ENCODE measurements at regions not wholly inside any gene's neighbourhood (a gene's known extent, or its start where the extent isn't known, plus 50 kb on each side); places are given as distances from the start of the nearest gene placed in this dataset.

DNA sequence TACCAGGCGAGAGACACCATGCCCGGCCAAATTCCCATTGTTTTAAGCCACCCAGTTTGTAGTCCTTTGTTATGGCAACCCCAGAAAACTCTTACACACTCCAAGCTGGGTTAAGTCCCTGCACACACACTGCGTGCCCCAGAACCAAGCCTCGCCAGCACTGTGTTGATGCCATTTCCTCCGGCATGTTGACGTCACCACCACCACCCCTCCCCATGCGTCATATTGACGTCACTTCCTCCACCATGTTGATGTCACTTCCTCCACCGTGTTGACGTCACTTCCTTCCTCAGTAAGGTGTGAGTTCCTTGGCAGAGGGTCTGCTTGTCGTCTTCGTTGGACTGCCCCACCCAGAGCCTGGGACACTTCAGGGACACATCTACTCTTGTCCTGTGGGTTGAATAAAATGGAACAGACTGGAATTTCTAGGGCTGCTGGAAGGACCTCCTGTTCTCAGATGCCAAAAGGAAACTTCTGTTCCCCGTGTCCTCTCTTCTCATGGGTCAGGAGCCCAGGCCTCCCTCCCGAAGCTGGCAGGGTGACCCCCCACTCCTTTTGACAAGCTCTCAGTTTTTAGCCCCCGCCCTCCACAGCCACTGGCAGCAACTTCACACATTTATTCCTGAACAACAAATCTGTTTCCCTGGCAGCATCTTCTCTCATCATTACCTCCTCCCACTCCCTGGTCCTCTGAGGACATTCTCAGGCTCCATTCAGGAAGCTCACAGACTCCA is 643.3 kb downstream of the NPHP4 start:
- DNase-seq = no peak
- WGBS (ENCODE audit: insufficient coverage) = 78% methylated on average over 13 of the region's 15 CpGs
- Histone ChIP-seq H3K4me3 (ENCODE audit: low read length) (no peak overlapping the region), H3K36me3 (ENCODE audit: control insufficient read depth, insufficient read depth, low read length) (no peaks in the 10 kb centered on the region), H3K9me3 (replicated peaks; ENCODE audit: control insufficient read depth, low read depth, low read length) (no peaks in the 10 kb centered on the region), H3K4me1 (ENCODE audit: control insufficient read depth, insufficient read depth, low read length) (no peaks in the 10 kb centered on the region), H3K27me3 (ENCODE audit: control insufficient read depth, insufficient read depth, low read length) (no peaks in the 10 kb centered on the region), H3K27ac (ENCODE audit: low read length) (no peak overlapping the region)

DNA sequence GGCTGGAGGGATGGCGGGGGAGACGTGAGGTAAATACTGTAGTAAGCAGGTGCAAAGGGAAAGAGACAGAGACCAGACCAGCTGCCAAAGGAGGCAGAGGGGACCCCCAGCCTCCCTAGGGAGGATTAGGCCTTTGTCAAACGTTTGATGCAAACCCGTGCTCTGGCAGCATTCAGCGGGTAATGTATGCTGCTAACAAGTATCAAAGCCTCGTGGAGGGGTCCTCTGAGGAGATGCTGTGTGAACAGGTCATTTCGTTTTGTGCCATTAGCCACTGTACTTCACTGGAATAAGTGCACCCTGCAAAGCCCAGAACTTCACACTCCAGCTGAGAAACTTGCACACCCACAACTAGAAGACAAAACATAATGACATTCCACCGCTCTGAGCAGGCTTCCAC is 644.5 kb downstream of the NPHP4 start:
- no peak for DNase-seq
- Histone ChIP-seq H3K4me3 (ENCODE audit: low read length) (no peak overlapping the region), H3K4me1 (ENCODE audit: control insufficient read depth, insufficient read depth, low read length) (no peaks in the 10 kb centered on the region), H3K27me3 (ENCODE audit: control insufficient read depth, insufficient read depth, low read length) (no peaks in the 10 kb centered on the region), H3K27ac (ENCODE audit: low read length) (no peak overlapping the region), H3K36me3 (ENCODE audit: control insufficient read depth, insufficient read depth, low read length) (no peaks in the 10 kb centered on the region), H3K9me3 (replicated peaks; ENCODE audit: control insufficient read depth, low read depth, low read length) (no peaks in the 10 kb centered on the region)
- WGBS (ENCODE audit: insufficient coverage) = 65% methylated on average over 6 of the region's 8 CpGs

DNA sequence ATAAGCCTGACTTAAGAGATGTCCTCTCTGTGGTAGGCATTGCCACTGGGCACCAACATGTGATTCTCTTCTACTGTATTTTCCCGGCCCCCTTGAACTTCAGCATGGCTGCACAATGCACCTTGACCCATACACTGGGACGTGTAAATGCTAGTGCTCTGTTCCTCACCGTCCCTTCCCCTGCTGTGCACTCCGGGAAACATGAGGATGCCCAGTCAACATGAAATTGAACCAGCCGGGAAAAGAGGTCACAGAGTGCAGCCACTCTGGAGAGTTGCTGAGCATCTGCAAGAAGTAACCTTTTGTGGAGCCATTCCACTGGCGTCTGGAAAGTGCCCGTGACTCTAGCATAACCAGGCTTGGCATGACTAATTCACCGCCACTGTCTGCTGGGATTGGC is 646.7 kb downstream of the NPHP4 start:
- Histone ChIP-seq H3K4me1 (ENCODE audit: control insufficient read depth, insufficient read depth, low read length) (no peaks in the 10 kb centered on the region), H3K4me3 (ENCODE audit: low read length) (no peak overlapping the region), H3K27me3 (ENCODE audit: control insufficient read depth, insufficient read depth, low read length) (no peaks in the 10 kb centered on the region), H3K27ac (ENCODE audit: low read length) (no peak overlapping the region), H3K9me3 (replicated peaks; ENCODE audit: control insufficient read depth, low read depth, low read length) (no peaks in the 10 kb centered on the region), H3K36me3 (ENCODE audit: control insufficient read depth, insufficient read depth, low read length) (no peaks in the 10 kb centered on the region)
- WGBS (ENCODE audit: insufficient coverage) = 72% methylated on average over 8 of the region's 8 CpGs
- DNase-seq = no peak

DNA sequence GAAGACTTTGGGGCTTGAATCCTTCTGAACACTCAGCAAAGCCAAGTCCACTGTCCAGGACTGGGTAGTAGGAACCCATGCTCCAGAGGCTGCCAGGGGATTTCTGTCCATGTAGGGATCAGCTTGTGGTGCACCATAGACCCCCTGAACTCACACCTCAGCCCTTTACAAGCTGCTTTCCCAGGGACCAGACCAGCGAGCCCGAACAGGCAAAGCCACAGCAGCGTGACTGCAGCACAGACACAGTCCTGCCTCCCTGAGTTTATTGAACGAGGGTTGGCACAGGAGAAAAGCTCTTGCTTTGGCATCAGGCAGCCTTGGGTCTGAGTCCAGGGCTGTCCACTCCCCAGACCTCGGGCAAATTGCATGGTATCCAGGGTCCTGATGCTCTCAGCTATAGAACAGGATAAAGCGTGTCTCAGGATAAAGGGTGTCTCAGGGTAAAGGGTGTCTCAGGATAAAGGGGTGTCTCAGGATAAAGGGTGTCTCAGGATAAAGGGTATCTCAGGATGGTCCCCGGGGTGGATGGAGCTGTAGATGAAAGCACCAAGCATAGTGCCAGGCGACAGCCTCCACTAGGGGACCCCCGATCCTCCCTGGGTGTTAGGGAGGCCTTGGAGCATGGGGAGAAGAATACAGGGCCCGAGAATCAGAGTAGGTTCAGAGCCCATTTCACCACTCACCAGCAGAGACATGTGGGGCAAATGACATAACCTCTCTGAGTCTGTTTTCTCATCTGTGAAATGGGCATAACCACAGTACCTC is 648.8 kb downstream of the NPHP4 start:
- WGBS (ENCODE audit: insufficient coverage) = 72% methylated on average over 8 of the region's 10 CpGs
- DNase-seq = no peak
- Histone ChIP-seq H3K27ac (ENCODE audit: low read length) (no peak overlapping the region), H3K4me3 (ENCODE audit: low read length) (no peak overlapping the region), H3K36me3 (ENCODE audit: control insufficient read depth, insufficient read depth, low read length) (no peaks in the 10 kb centered on the region), H3K27me3 (ENCODE audit: control insufficient read depth, insufficient read depth, low read length) (no peaks in the 10 kb centered on the region), H3K4me1 (ENCODE audit: control insufficient read depth, insufficient read depth, low read length) (no peaks in the 10 kb centered on the region), H3K9me3 (replicated peaks; ENCODE audit: control insufficient read depth, low read depth, low read length) (no peaks in the 10 kb centered on the region)

DNA sequence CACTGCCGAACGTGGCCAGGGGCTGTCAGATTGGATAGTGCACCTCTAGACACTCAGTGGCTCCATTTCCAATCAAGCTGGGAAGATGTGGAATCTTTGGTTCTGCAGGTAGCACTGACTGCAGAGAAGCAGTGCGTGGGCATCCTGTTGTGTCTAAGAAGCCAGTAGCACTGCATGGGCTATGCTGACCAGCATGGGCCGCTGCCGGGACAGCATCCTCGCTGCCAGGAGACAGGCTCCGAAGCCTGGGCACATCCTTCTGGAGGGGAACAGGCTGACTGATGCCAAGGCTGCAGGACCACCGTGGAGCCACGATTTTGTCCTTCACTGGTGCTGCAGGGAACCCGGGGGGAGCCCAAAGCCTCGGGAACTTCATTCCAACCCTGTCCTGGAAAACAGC is 649.4 kb downstream of the NPHP4 start:
- Histone ChIP-seq H3K36me3 (ENCODE audit: control insufficient read depth, insufficient read depth, low read length) (no peaks in the 10 kb centered on the region), H3K4me1 (ENCODE audit: control insufficient read depth, insufficient read depth, low read length) (no peaks in the 10 kb centered on the region), H3K9me3 (replicated peaks; ENCODE audit: control insufficient read depth, low read depth, low read length) (no peaks in the 10 kb centered on the region), H3K4me3 (ENCODE audit: low read length) (no peak overlapping the region), H3K27ac (ENCODE audit: low read length) (no peak overlapping the region), H3K27me3 (ENCODE audit: control insufficient read depth, insufficient read depth, low read length) (no peaks in the 10 kb centered on the region)
- no peak for DNase-seq
- WGBS (ENCODE audit: insufficient coverage) = 81% methylated on average over 8 of the region's 11 CpGs

DNA sequence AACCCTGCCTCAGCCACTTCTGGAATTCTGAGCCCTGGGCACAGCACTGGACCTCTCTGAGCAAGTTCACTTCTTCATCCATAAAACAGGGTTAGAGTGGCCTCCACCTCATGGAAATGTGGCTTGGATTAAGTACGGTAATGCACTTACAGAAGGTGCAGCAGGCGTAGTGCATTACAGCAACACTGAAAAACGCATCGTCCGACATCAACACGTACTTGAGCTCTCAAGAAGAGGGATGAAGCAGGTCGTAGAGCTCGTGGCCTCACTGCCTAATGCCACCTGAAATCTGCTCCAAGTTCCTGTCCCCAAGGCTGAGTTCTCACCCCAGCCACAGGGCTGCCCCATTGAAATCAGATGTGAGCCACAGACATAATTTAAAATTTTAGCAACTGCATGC is 650.1 kb downstream of the NPHP4 start:
- H3K4me3 ChIP-seq (ENCODE audit: low read length) = no peak overlapping the region
- peaks cover 2% of the 10 kb centered on the region for H3K27me3 ChIP-seq (ENCODE audit: control insufficient read depth, insufficient read depth, low read length)
- no peak for DNase-seq
- H3K9me3 ChIP-seq (replicated peaks; ENCODE audit: control insufficient read depth, low read depth, low read length) = no peaks in the 10 kb centered on the region
- 57% methylated on average over 8 of the region's 8 CpGs for WGBS (ENCODE audit: insufficient coverage)
- H3K36me3 ChIP-seq (ENCODE audit: control insufficient read depth, insufficient read depth, low read length) = no peaks in the 10 kb centered on the region
- H3K4me1 ChIP-seq (ENCODE audit: control insufficient read depth, insufficient read depth, low read length) = no peaks in the 10 kb centered on the region
- no peak overlapping the region for H3K27ac ChIP-seq (ENCODE audit: low read length)

DNA sequence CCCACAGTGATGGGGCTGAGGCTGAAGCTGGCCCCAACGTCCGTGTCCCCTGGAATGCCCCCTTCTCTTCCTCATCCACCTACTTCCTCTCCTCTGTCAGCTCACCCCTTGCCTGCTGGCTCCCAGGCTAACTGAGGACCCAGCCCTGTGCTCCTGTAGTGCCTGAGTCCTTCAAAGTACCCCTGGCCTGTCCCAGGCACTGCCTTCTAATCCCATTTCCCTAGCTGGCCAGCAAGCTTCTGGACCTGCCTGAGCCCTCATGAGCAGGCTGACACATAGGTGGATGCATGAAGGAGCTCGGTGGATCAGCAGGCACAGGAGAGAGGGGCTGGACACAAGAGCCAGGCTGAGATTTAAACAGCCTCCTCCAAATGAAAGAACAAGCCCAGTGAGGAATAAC is 650.8 kb downstream of the NPHP4 start:
- no peak for DNase-seq
- Histone ChIP-seq H3K4me3 (ENCODE audit: low read length) (no peak overlapping the region), H3K4me1 (ENCODE audit: control insufficient read depth, insufficient read depth, low read length) (no peaks in the 10 kb centered on the region), H3K27ac (ENCODE audit: low read length) (no peak overlapping the region), H3K27me3 (ENCODE audit: control insufficient read depth, insufficient read depth, low read length) (peaks cover 2% of the 10 kb centered on the region), H3K9me3 (replicated peaks; ENCODE audit: control insufficient read depth, low read depth, low read length) (no peaks in the 10 kb centered on the region), H3K36me3 (ENCODE audit: control insufficient read depth, insufficient read depth, low read length) (no peaks in the 10 kb centered on the region)
- 58% methylated on average over 2 of the region's 3 CpGs for WGBS (ENCODE audit: insufficient coverage)

DNA sequence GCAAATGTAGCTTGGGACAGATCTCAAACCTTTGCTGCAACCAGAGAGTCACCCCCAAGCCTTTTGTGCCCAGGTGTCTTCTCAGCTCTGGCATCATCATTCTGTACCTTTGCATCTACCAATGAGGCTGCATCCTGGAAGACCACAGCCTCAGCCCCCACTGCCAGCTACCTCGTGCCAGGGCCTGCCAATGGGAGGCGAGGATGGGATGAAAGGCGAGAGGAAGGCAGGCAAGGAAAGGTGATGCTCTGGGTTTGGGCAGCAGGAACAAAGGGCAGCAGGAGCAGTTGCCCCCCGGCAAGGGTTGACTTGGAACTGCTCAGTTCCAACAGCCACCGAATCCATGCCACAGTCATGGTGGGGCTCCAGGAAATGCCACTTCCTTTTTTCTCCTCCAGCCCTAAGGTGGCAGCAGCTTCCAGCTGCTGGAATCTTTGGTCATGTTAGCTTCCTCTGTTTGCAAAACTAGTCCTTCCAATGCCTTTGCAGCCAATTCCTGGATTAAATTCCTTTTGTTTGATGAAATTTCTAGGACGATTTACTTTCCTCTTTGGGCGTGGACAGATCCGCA is 651.6 kb downstream of the NPHP4 start:
- Histone ChIP-seq H3K27me3 (ENCODE audit: control insufficient read depth, insufficient read depth, low read length) (peaks cover 2% of the 10 kb centered on the region), H3K4me1 (ENCODE audit: control insufficient read depth, insufficient read depth, low read length) (no peaks in the 10 kb centered on the region), H3K9me3 (replicated peaks; ENCODE audit: control insufficient read depth, low read depth, low read length) (no peaks in the 10 kb centered on the region), H3K4me3 (ENCODE audit: low read length) (no peak overlapping the region), H3K36me3 (ENCODE audit: control insufficient read depth, insufficient read depth, low read length) (no peaks in the 10 kb centered on the region), H3K27ac (ENCODE audit: low read length) (no peak overlapping the region)
- 77% methylated on average over 6 of the region's 8 CpGs for WGBS (ENCODE audit: insufficient coverage)
- no peak for DNase-seq

DNA sequence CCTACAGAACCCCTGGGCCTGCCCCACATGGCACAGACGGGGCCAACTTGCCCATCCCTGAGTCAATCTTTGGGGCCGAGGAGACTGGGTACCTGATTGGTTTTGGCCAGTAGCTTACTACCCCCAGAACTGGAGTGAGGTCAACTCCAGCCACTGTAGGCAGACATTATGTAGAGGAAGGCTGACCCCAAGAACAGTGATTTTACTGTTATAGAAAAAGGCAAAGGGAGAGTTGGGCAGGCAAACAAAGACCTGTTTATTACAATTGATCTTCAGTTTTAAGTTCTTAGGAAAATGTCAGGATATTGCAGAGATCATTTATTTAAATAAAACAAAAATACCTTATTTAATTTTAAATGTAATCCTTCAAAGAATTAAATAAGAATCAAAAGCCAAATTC is 653.8 kb downstream of the NPHP4 start:
- H3K27ac ChIP-seq (ENCODE audit: low read length) = no peak overlapping the region
- no peaks in the 10 kb centered on the region for H3K9me3 ChIP-seq (replicated peaks; ENCODE audit: control insufficient read depth, low read depth, low read length)
- no peak for DNase-seq
- 75% methylated on average over 2 of the region's 2 CpGs for WGBS (ENCODE audit: insufficient coverage)
- H3K27me3 ChIP-seq (ENCODE audit: control insufficient read depth, insufficient read depth, low read length) = peaks cover 2% of the 10 kb centered on the region
- H3K4me1 ChIP-seq (ENCODE audit: control insufficient read depth, insufficient read depth, low read length) = no peaks in the 10 kb centered on the region
- no peak overlapping the region for H3K4me3 ChIP-seq (ENCODE audit: low read length)
- H3K36me3 ChIP-seq (ENCODE audit: control insufficient read depth, insufficient read depth, low read length) = no peaks in the 10 kb centered on the region

DNA sequence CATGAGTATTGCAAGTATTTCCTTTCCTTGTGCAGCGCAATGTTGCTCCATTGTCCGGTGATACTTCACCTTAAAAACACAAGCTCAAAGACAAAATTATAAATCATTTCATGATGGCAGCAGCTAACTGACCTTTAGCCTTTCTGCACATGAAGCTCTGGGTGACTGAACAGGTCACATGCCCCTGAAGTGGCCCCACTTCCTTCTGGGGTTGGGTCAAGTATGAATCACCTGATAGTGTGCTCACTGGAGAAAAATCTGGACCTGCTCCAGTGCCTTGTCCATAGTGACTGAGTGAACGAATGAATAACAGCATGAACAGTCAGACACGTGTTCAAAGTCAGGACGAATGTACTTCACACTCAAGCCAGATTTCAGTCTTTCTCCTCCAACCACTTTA is 658.9 kb downstream of the NPHP4 start:
- H3K27ac ChIP-seq (ENCODE audit: low read length) = no peak overlapping the region
- H3K4me1 ChIP-seq (ENCODE audit: control insufficient read depth, insufficient read depth, low read length) = no peaks in the 10 kb centered on the region
- H3K4me3 ChIP-seq (ENCODE audit: low read length) = no peak overlapping the region
- no peak for DNase-seq
- WGBS (ENCODE audit: insufficient coverage) = 73% methylated on average over 5 of the region's 5 CpGs
- peaks cover 2% of the 10 kb centered on the region for H3K27me3 ChIP-seq (ENCODE audit: control insufficient read depth, insufficient read depth, low read length)
- H3K36me3 ChIP-seq (ENCODE audit: control insufficient read depth, insufficient read depth, low read length) = no peaks in the 10 kb centered on the region
- H3K9me3 ChIP-seq (replicated peaks; ENCODE audit: control insufficient read depth, low read depth, low read length) = no peaks in the 10 kb centered on the region
